HCT116 (cell line): ENCODE measurements at regions not wholly inside any gene's neighbourhood (a gene's known extent, or its start where the extent isn't known, plus 50 kb on each side); places are given as distances from the start of the nearest gene placed in this dataset.

Source experiments
- ATAC-seq: fragments of 200-7000 bp; cut with Tn5 transposase; 2 replicates; pipeline ENCODE4 v1.9.1; 2020; ENCODE audit warnings: mild to moderate bottlenecking, moderate library complexity
- BruUV-seq: library from RNA; stranded (reverse); fragments of 400-500 nt; replicated peaks from 2 replicates; lab custom pipeline; 2021; lab: Mats Ljungman, UMichigan
- CTCF ChIA-PET: fragments of 300-600 bp; sonication (Branson Sonifier 250); formaldehyde crosslinking; loops from one replicate; lab custom pipeline; 2021; ENCODE audit warnings: antibody characterized with exemption; lab: Charles Lee
- POLR2A ChIA-PET: fragments of 300-600, 350-600 bp; sonication (Branson Sonifier 250); formaldehyde crosslinking; loops from one replicate; lab custom pipeline; 2021; ENCODE audit warnings: antibody characterized with exemption; lab: Charles Lee
- RAD21 ChIA-PET, 2 experiments: fragments of 300-600 bp; sonication (Branson Sonifier 250); formaldehyde crosslinking; loops; one replicate each; lab custom pipeline; 2023; ENCODE audit warnings: low total read pairs in 2 of 2; ENCODE audit not compliant: uncharacterized antibody in 2 of 2, unreplicated experiment in 2 of 2, low non-redundant PET in 1 of 2; lab: Charles Lee
- DNase-seq: peaks from one replicate; pipeline ENCODE4 v3.0.0-alpha.2; 2010; ENCODE audit warnings: low read depth, low spot score
- H2AFZ ChIP-seq: fragments of 200-600 bp; shearing (Covaris generic), sonication (generic); 2 replicates; pipeline ENCODE4 v1.6.1; 2017; ENCODE audit warnings: low read depth, mixed run types, mixed read lengths, antibody characterized with exemption, low read length; ENCODE audit not compliant: poor library complexity, severe bottlenecking
- H3K27ac ChIP-seq: 2 replicates; pipeline ENCODE4 v1.5.1; 2012; ENCODE audit warnings: low read depth, low read length
- H3K27me3 ChIP-seq: fragments of 200-600 bp; sonication (generic); 2 replicates; pipeline ENCODE4 v1.6.1; 2016; ENCODE audit warnings: mixed run types, low read length, mixed read lengths; ENCODE audit not compliant: insufficient read depth
- H3K36me3 ChIP-seq, 2 experiments: fragments of 200-500 bp in 1 of 2; fragments of 200-600 bp in 1 of 2; sonication (Bioruptor generic) in 1 of 2; sonication (generic) in 1 of 2; 2 replicates each; pipeline versions ENCODE4 v1.5.1 to v1.6.1; 2014 to 2016; ENCODE audit warnings: low read length in 2 of 2, inconsistent platforms in 1 of 2, mixed read lengths in 1 of 2, mixed run types in 1 of 2; ENCODE audit not compliant: insufficient read depth in 2 of 2, control insufficient read depth in 1 of 2
- H3K4me1 ChIP-seq, 2 experiments: fragments of 200-600 bp in 1 of 2; sonication (generic) in 1 of 2; 2 replicates each; pipeline versions ENCODE4 v1.5.1 to v1.6.1; 2012 to 2017; ENCODE audit warnings: low read length in 2 of 2, inconsistent platforms in 1 of 2, mild to moderate bottlenecking in 1 of 2, mixed read lengths in 1 of 2, mixed run types in 1 of 2, moderate library complexity in 1 of 2; ENCODE audit not compliant: insufficient read depth in 2 of 2, control insufficient read depth in 1 of 2
- H3K4me2 ChIP-seq: fragments of 200-600 bp; sonication (generic); 2 replicates; pipeline ENCODE4 v1.6.1; 2017; ENCODE audit warnings: mixed run types, low read length, mixed read lengths
- H3K4me3 ChIP-seq, 2 experiments: fragments of 200-600 bp in 1 of 2; sonication (generic) in 1 of 2; replicated peaks in 1 of 2; 2 replicates each; pipeline ENCODE4 v1.5.1; 2011 to 2016; ENCODE audit warnings: low read length in 2 of 2, control low read depth in 1 of 2, low read depth in 1 of 2, mild to moderate bottlenecking in 1 of 2, mixed read lengths in 1 of 2, mixed run types in 1 of 2
- H3K79me2 ChIP-seq: fragments of 200-600 bp; sonication (generic); 2 replicates; pipeline ENCODE4 v1.6.1; 2017; ENCODE audit warnings: mild to moderate bottlenecking, mixed run types, low read length, moderate library complexity, mixed read lengths; ENCODE audit not compliant: insufficient read depth
- H3K9ac ChIP-seq: fragments of 200-600 bp; sonication (generic); 2 replicates; pipeline ENCODE4 v1.6.1; 2016; ENCODE audit warnings: low read length, mixed read lengths
- H3K9me2 ChIP-seq: fragments of 200-600 bp; sonication (generic), shearing (Covaris generic); 2 replicates; pipeline ENCODE4 v1.6.1; 2017; ENCODE audit warnings: mixed run types, mild to moderate bottlenecking, moderate library complexity; ENCODE audit not compliant: insufficient read depth
- H3K9me3 ChIP-seq, 2 experiments: fragments of 200-500 bp in 1 of 2; fragments of 200-600 bp in 1 of 2; sonication (Bioruptor generic) in 1 of 2; sonication (generic) in 1 of 2; 2 replicates each; pipeline ENCODE4 v1.6.1; 2014 to 2017; ENCODE audit warnings: low read length in 2 of 2, mixed read lengths in 2 of 2, inconsistent platforms in 1 of 2, low read depth in 1 of 2, mild to moderate bottlenecking in 1 of 2, mixed run types in 1 of 2, moderate library complexity in 1 of 2; ENCODE audit not compliant: control insufficient read depth in 1 of 2, insufficient read depth in 1 of 2
- H4K20me1 ChIP-seq: fragments of 200-600 bp; sonication (generic), shearing (Covaris generic); 2 replicates; pipeline ENCODE4 v1.6.1; 2017; ENCODE audit warnings: mixed run types, mild to moderate bottlenecking, moderate library complexity; ENCODE audit not compliant: insufficient read depth
- JUND ChIP-seq: IDR thresholded peaks from 2 replicates; pipeline ENCODE4 v1.6.1; 2012
- POLR2AphosphoS5 ChIP-seq: IDR thresholded peaks from 2 replicates; pipeline ENCODE4 v1.6.1; 2011; ENCODE audit warnings: mild to moderate bottlenecking, low read depth, low read length, moderate library complexity
- SIN3A ChIP-seq: IDR thresholded peaks from 2 replicates; pipeline ENCODE4 v1.6.1; 2012; ENCODE audit warnings: low read depth
- SRF ChIP-seq: IDR thresholded peaks from 2 replicates; pipeline ENCODE4 v1.6.1; 2012; ENCODE audit warnings: low read depth
- TCF7L2 ChIP-seq: IDR thresholded peaks from 2 replicates; pipeline ENCODE4 v1.7.0; 2011; ENCODE audit warnings: borderline replicate concordance, inconsistent platforms; ENCODE audit not compliant: insufficient read depth, insufficient read length; ENCODE audit errors: extremely low read depth
- ZFX ChIP-seq: fragments of 450-650 bp; IDR thresholded peaks from 2 replicates; pipeline ENCODE4 v1.6.1; 2017
- intact Hi-C: fragments of 100-400 bp; cut with micrococcal nuclease; formaldehyde crosslinking; loops from 2 replicates; pipeline ENCODE4 v1.10.0; 2022
- TF ChIP-seq, protein P1 (sequence below), 3 experiments: fragments of 200-600 bp in 1 of 3; sonication (generic) in 1 of 3; IDR thresholded peaks in 2 of 3; conservative IDR thresholded peaks in 1 of 3; 2 replicates each; pipeline ENCODE4 v1.5.1; 2012 to 2017; ENCODE audit warnings: low read depth in 2 of 3, low read length in 2 of 3, antibody characterized with exemption in 1 of 3, borderline replicate concordance in 1 of 3, control low read depth in 1 of 3, mild to moderate bottlenecking in 1 of 3, mixed read lengths in 1 of 3, mixed run types in 1 of 3, moderate library complexity in 1 of 3; ENCODE audit not compliant: insufficient read depth in 1 of 3
- TF ChIP-seq, protein P2 (sequence below): IDR thresholded peaks from 2 replicates; pipeline ENCODE4 v1.6.1; 2012; ENCODE audit warnings: low read depth
- TF ChIP-seq, protein P3 (sequence below): IDR thresholded peaks from 2 replicates; pipeline ENCODE4 v1.6.1; 2011; ENCODE audit warnings: mild to moderate bottlenecking, low read length, moderate library complexity; ENCODE audit not compliant: insufficient replicate concordance; ENCODE audit errors: extremely low read depth

GRCh38 chr4:121233982-121234381 is 69.9 kb upstream of the TNIP3 start:
- Histone ChIP-seq H3K4me1 (no peaks in the 10 kb centered on the region), H3K4me2 (no peak overlapping the region), H2AFZ (no peak overlapping the region), H3K9me2 (no peaks in the 10 kb centered on the region), H4K20me1 (no peaks in the 10 kb centered on the region), H3K27me3 (no peaks in the 10 kb centered on the region), H3K4me3 (no peak overlapping the region)
- ChIA-PET RAD21 (no interaction called here), POLR2A (no interaction called here), CTCF (no interaction called here)
- ATAC-seq (no peak), DNase-seq (no peak)
- intact Hi-C loops: no loop called here
- TF ChIP-seq SIN3A (no peak), POLR2AphosphoS5 (no peak), SRF (no peak), ZFX (no peak), TCF7L2 (no peak), JUND (no peak)
- TF ChIP-seq, protein P1, sequence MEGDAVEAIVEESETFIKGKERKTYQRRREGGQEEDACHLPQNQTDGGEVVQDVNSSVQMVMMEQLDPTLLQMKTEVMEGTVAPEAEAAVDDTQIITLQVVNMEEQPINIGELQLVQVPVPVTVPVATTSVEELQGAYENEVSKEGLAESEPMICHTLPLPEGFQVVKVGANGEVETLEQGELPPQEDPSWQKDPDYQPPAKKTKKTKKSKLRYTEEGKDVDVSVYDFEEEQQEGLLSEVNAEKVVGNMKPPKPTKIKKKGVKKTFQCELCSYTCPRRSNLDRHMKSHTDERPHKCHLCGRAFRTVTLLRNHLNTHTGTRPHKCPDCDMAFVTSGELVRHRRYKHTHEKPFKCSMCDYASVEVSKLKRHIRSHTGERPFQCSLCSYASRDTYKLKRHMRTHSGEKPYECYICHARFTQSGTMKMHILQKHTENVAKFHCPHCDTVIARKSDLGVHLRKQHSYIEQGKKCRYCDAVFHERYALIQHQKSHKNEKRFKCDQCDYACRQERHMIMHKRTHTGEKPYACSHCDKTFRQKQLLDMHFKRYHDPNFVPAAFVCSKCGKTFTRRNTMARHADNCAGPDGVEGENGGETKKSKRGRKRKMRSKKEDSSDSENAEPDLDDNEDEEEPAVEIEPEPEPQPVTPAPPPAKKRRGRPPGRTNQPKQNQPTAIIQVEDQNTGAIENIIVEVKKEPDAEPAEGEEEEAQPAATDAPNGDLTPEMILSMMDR (IDR thresholded peaks at IDR 0.05 in 2 of 3, conservative IDR thresholded peaks at IDR 0.05 in 1 of 3; ENCODE audit: borderline replicate concordance in 1 of 3, insufficient read depth in 1 of 3, low read depth in 2 of 3, low read length in 2 of 3): no peak
- TF ChIP-seq, protein P2, sequence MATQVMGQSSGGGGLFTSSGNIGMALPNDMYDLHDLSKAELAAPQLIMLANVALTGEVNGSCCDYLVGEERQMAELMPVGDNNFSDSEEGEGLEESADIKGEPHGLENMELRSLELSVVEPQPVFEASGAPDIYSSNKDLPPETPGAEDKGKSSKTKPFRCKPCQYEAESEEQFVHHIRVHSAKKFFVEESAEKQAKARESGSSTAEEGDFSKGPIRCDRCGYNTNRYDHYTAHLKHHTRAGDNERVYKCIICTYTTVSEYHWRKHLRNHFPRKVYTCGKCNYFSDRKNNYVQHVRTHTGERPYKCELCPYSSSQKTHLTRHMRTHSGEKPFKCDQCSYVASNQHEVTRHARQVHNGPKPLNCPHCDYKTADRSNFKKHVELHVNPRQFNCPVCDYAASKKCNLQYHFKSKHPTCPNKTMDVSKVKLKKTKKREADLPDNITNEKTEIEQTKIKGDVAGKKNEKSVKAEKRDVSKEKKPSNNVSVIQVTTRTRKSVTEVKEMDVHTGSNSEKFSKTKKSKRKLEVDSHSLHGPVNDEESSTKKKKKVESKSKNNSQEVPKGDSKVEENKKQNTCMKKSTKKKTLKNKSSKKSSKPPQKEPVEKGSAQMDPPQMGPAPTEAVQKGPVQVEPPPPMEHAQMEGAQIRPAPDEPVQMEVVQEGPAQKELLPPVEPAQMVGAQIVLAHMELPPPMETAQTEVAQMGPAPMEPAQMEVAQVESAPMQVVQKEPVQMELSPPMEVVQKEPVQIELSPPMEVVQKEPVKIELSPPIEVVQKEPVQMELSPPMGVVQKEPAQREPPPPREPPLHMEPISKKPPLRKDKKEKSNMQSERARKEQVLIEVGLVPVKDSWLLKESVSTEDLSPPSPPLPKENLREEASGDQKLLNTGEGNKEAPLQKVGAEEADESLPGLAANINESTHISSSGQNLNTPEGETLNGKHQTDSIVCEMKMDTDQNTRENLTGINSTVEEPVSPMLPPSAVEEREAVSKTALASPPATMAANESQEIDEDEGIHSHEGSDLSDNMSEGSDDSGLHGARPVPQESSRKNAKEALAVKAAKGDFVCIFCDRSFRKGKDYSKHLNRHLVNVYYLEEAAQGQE: no peak
- TF ChIP-seq, protein P3, sequence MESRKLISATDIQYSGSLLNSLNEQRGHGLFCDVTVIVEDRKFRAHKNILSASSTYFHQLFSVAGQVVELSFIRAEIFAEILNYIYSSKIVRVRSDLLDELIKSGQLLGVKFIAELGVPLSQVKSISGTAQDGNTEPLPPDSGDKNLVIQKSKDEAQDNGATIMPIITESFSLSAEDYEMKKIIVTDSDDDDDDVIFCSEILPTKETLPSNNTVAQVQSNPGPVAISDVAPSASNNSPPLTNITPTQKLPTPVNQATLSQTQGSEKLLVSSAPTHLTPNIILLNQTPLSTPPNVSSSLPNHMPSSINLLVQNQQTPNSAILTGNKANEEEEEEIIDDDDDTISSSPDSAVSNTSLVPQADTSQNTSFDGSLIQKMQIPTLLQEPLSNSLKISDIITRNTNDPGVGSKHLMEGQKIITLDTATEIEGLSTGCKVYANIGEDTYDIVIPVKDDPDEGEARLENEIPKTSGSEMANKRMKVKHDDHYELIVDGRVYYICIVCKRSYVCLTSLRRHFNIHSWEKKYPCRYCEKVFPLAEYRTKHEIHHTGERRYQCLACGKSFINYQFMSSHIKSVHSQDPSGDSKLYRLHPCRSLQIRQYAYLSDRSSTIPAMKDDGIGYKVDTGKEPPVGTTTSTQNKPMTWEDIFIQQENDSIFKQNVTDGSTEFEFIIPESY: no peak
- TF ChIP-seq, all 23 proteins: peak for 0
- Histone ChIP-seq H3K27ac (no peak overlapping the region), H3K79me2 (no peaks in the 10 kb centered on the region), H3K36me3 (no peaks in the 10 kb centered on the region), H3K9ac (no peak overlapping the region), H3K9me3 (no peaks in the 10 kb centered on the region)
- BruUV-seq: no TSS peak
